ENCODE measurements at regions not wholly inside any gene's neighbourhood (a gene's known extent, or its start where the extent isn't known, plus 50 kb on each side); places are given as distances from the start of the nearest gene placed in this dataset.
A peak's percentile ranks its signal among the peaks of the same experiment; 100 is the strongest.

DNA sequence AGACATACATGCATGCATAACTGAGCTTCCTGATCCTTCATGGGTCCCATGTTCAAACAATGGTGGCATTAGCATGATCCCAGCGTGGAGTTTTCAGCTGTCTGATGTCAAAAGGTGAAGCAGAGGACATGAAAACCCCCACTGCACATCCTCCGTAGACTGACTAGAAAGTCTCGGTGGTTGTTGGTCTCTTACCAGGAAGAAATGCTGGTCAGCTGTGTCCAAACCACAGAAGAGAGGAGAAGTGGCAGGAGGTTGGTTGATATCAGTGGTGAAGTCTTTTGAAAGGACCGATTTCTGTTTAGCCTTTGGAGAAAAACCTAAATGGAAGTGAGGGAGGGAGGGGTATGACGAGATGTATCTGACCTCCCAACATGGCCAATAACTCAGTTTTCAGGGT is 201.9 kb downstream of the SPATA18 start:
- TF ChIP-seq, protein P1, sequence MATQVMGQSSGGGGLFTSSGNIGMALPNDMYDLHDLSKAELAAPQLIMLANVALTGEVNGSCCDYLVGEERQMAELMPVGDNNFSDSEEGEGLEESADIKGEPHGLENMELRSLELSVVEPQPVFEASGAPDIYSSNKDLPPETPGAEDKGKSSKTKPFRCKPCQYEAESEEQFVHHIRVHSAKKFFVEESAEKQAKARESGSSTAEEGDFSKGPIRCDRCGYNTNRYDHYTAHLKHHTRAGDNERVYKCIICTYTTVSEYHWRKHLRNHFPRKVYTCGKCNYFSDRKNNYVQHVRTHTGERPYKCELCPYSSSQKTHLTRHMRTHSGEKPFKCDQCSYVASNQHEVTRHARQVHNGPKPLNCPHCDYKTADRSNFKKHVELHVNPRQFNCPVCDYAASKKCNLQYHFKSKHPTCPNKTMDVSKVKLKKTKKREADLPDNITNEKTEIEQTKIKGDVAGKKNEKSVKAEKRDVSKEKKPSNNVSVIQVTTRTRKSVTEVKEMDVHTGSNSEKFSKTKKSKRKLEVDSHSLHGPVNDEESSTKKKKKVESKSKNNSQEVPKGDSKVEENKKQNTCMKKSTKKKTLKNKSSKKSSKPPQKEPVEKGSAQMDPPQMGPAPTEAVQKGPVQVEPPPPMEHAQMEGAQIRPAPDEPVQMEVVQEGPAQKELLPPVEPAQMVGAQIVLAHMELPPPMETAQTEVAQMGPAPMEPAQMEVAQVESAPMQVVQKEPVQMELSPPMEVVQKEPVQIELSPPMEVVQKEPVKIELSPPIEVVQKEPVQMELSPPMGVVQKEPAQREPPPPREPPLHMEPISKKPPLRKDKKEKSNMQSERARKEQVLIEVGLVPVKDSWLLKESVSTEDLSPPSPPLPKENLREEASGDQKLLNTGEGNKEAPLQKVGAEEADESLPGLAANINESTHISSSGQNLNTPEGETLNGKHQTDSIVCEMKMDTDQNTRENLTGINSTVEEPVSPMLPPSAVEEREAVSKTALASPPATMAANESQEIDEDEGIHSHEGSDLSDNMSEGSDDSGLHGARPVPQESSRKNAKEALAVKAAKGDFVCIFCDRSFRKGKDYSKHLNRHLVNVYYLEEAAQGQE (IDR thresholded peaks at IDR 0.05; ENCODE audit: insufficient replicate concordance, low read depth) = no peak
- no peak for TF ChIP-seq SPI1 (IDR thresholded peaks at IDR 0.05; ENCODE audit: borderline replicate concordance, low read depth)
- TF ChIP-seq, protein P2, sequence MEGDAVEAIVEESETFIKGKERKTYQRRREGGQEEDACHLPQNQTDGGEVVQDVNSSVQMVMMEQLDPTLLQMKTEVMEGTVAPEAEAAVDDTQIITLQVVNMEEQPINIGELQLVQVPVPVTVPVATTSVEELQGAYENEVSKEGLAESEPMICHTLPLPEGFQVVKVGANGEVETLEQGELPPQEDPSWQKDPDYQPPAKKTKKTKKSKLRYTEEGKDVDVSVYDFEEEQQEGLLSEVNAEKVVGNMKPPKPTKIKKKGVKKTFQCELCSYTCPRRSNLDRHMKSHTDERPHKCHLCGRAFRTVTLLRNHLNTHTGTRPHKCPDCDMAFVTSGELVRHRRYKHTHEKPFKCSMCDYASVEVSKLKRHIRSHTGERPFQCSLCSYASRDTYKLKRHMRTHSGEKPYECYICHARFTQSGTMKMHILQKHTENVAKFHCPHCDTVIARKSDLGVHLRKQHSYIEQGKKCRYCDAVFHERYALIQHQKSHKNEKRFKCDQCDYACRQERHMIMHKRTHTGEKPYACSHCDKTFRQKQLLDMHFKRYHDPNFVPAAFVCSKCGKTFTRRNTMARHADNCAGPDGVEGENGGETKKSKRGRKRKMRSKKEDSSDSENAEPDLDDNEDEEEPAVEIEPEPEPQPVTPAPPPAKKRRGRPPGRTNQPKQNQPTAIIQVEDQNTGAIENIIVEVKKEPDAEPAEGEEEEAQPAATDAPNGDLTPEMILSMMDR (IDR thresholded peaks at IDR 0.05; ENCODE audit: insufficient read depth, low read length) = no peak
- no peak overlapping the region for H3K27ac ChIP-seq (replicated peaks)
- DNase-seq (ENCODE audit: low read depth in 1 of 2, low spot score in 1 of 2) = no peak
- no peaks in the 10 kb centered on the region for H3K27me3 ChIP-seq (ENCODE audit: insufficient read depth, poor library complexity, severe bottlenecking)
- H3K4me3 ChIP-seq (replicated peaks; ENCODE audit: insufficient read depth, low read length) = no peak overlapping the region

DNA sequence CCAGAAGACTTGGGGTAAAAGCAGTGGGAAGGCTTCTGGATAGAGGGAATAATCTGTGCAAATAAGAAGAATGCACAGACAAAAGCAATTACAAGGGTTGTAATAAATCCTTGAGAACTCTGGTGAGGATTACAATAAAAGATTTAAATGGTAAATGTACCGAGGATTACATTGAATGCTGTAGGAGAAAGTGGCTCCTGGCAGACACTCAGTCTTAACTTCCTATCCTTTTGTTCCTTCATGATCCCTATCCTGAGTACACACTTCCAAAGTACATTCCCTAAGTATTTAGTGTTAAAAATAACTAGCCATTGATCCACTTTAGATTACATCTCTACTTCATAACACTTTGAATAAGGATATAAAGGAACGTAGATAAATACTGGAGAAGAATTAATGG is 205.4 kb downstream of the SPATA18 start:
- no peak for TF ChIP-seq POLR2AphosphoS5 (IDR thresholded peaks at IDR 0.05; ENCODE audit: low read depth)
- no peak for DNase-seq (ENCODE audit: low read depth in 1 of 2, low spot score in 1 of 2)
- Histone ChIP-seq H3K4me3 (replicated peaks; ENCODE audit: insufficient read depth, low read length) (no peak overlapping the region), H3K27ac (replicated peaks) (no peak overlapping the region), H3K27me3 (ENCODE audit: insufficient read depth, poor library complexity, severe bottlenecking) (no peaks in the 10 kb centered on the region)

DNA sequence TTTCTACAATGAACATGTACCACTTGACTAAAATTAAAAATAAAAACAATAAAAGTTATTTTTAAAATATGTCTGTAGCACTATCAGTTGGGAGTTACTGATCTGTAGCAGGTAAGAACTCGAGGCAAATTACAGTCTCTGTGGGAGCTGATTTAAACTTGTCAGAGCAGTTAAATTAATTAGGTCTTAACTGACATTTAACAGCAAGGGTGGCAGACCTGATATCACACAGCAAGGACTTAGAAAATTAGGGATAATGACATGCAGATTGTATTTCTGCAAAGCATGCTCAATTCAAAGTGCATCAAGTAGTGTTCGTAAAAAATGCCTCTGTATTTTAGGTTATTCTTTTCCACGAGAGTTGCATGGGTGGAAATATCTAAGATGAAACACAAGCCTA is 208.9 kb downstream of the SPATA18 start:
- Histone ChIP-seq H3K4me3 (replicated peaks; ENCODE audit: insufficient read depth, low read length) (no peak overlapping the region), H3K27ac (replicated peaks) (no peak overlapping the region), H3K27me3 (ENCODE audit: insufficient read depth, poor library complexity, severe bottlenecking) (no peaks in the 10 kb centered on the region)
- DNase-seq (ENCODE audit: low read depth in 1 of 2, low spot score in 1 of 2) = no peak
- TF ChIP-seq POLR2AphosphoS5 (IDR thresholded peaks at IDR 0.05; ENCODE audit: low read depth) (no peak), SPI1 (IDR thresholded peaks at IDR 0.05; ENCODE audit: borderline replicate concordance, low read depth) (no peak), GABPA (IDR thresholded peaks at IDR 0.05; ENCODE audit: low read depth) (no peak)
- TF ChIP-seq, protein P2 (IDR thresholded peaks at IDR 0.05; ENCODE audit: insufficient read depth, low read length) = no peak
- TF ChIP-seq, protein P1 (IDR thresholded peaks at IDR 0.05; ENCODE audit: insufficient replicate concordance, low read depth) = no peak

DNA sequence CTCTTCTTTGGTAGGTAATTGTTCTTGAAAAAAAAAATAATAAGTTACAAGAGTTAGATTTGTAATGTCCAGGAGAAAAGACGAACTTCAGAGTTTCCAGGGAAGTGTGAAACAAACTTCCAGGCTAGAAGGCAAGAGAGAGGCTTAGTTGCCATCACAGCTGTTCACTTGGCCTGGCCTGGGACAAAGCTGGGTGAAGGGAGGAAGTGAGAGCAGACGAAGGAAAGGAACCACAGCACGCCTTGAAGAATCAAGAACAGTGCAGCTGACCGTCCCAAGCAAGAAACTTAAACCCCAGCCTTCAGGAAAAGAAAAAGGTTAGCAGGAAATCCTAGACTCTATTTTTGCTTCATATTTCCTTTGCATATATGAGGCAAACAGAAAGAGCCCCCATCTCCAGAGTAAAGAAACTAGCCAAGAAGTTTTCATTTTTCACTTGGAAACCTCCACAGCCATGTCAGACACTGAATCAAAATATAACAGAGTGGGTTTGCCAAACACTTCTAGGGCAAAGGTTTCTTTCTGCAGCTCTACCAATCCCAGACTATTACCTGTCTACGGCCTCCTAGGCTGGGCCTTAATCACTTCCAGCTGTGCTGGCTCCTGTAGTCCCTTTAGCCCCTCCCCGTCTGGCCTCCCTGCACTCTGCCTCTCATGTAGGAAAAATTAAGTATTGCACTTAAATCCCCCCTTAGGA is 209.6 kb downstream of the SPATA18 start:
- Histone ChIP-seq H3K4me3 (replicated peaks; ENCODE audit: insufficient read depth, low read length) (no peak overlapping the region), H3K27ac (replicated peaks) (no peak overlapping the region), H3K27me3 (ENCODE audit: insufficient read depth, poor library complexity, severe bottlenecking) (no peaks in the 10 kb centered on the region)
- TF ChIP-seq SPI1 (IDR thresholded peaks at IDR 0.05; ENCODE audit: borderline replicate concordance, low read depth) = peak; percentile 40; the same call in 1 of the 2 replicates
- TF ChIP-seq, protein P2 (IDR thresholded peaks at IDR 0.05; ENCODE audit: insufficient read depth, low read length) = no peak
- no peak for DNase-seq (ENCODE audit: low read depth in 1 of 2, low spot score in 1 of 2)
